SK-N-SH (cell line): ENCODE measurements at regions not wholly inside any gene's neighbourhood (a gene's known extent, or its start where the extent isn't known, plus 50 kb on each side); places are given as distances from the start of the nearest gene placed in this dataset.

ENCODE experiments used
- CTCF ChIP-seq: fragments of 200-600 bp; sonication (generic); IDR thresholded peaks from 2 replicates; pipeline ENCODE4 v1.6.1; 2017; ENCODE audit warnings: antibody characterized with exemption, mild to moderate bottlenecking, moderate library complexity
- EP300 ChIP-seq, 2 experiments: IDR thresholded peaks; 2 replicates each; pipeline versions ENCODE4 v1.4.0 to v1.6.1; 2012; ENCODE audit warnings: borderline replicate concordance in 1 of 2, low read depth in 1 of 2, low read length in 1 of 2
- FOSL2 ChIP-seq: IDR thresholded peaks from 2 replicates; pipeline ENCODE4 v1.4.0; 2012; ENCODE audit warnings: low read depth, mild to moderate bottlenecking, moderate library complexity, borderline replicate concordance
- JUND ChIP-seq: IDR thresholded peaks from 2 replicates; pipeline ENCODE4 v1.4.0; 2012
- MXI1 ChIP-seq: IDR thresholded peaks from 2 replicates; pipeline ENCODE4 v1.6.1; 2012; ENCODE audit warnings: mild to moderate bottlenecking, low read depth, low read length, improper control_type of control experiment
- POLR2AphosphoS5 ChIP-seq: IDR thresholded peaks from 2 replicates; pipeline ENCODE4 v1.6.1; 2012; ENCODE audit warnings: low read depth, low read length
- SIN3A ChIP-seq: IDR thresholded peaks from 2 replicates; pipeline ENCODE4 v1.6.1; 2012; ENCODE audit warnings: low read depth, mild to moderate bottlenecking, low read length, moderate library complexity, borderline replicate concordance
- TAF1 ChIP-seq: IDR thresholded peaks from 2 replicates; pipeline ENCODE4 v1.6.1; 2012; ENCODE audit warnings: low read depth, mild to moderate bottlenecking, low read length, moderate library complexity, borderline replicate concordance

DNA sequence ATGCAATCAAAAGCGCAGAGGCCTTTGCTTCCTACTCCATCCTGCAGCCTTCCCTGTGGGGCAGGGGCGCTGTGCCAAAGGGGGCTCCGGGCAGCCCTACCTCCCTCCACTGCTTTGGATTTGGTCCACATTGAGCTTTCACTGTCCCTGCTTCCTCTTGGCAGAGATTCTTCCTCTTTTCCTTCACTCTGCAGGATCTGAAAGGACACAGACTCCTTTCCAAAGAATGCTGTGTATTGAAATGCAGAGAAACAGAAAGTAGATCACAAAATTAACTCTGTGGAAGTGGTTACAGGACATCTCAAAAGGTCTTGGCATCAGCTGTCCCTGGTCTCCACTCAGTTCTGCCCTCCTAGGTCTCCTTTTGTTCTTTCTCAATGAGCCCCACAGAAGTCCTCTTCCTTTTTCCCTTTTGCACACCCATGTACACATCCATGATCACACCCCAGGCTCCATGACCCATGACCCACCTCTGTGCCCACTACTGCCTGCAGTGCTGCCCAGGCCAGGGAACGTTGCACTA, 64.1 kb downstream of the CCR1 start:
- TF ChIP-seq CTCF (no peak), JUND (no peak), TAF1 (no peak), EP300 (IDR thresholded peaks at IDR 0.05; ENCODE audit: borderline replicate concordance in 1 of 2, low read depth in 1 of 2, low read length in 1 of 2) (no peak), POLR2AphosphoS5 (no peak), SIN3A (no peak), MXI1 (no peak), FOSL2 (no peak)
